Endothelial cell of umbilical vein (primary cell): ENCODE measurements at regions not wholly inside any gene's neighbourhood (a gene's known extent, or its start where the extent isn't known, plus 50 kb on each side); places are given as distances from the start of the nearest gene placed in this dataset.

Source experiments
- CTCF ChIP-seq, 2 donors: IDR thresholded peaks; 1 replicate in 1 of 2; 2 replicates in 1 of 2; pipeline ENCODE4 v1.5.1; 2011; ENCODE audit warnings: low read length in 2 of 2, mild to moderate bottlenecking in 2 of 2, moderate library complexity in 2 of 2, control low read depth in 1 of 2, inconsistent platforms in 1 of 2, low read depth in 1 of 2; ENCODE audit not compliant: insufficient read depth in 1 of 2; ENCODE audit errors: extremely low read depth in 1 of 2
- FOS ChIP-seq: IDR thresholded peaks from 2 replicates; pipeline ENCODE4 v1.6.1; 2011; ENCODE audit warnings: mild to moderate bottlenecking, low read length, moderate library complexity, borderline replicate concordance; ENCODE audit not compliant: insufficient read depth
- JUN ChIP-seq: IDR thresholded peaks from 2 replicates; pipeline ENCODE4 v1.6.1; 2011; ENCODE audit warnings: borderline replicate concordance, low read depth; ENCODE audit not compliant: insufficient read length, insufficient read depth
- MYC ChIP-seq: IDR thresholded peaks from one replicate; pipeline ENCODE4 v1.6.1; 2011; ENCODE audit warnings: mild to moderate bottlenecking, low read depth, low read length
- POLR2A ChIP-seq: IDR thresholded peaks from 2 replicates; pipeline ENCODE4 v1.6.1; 2012; ENCODE audit warnings: low read depth, mild to moderate bottlenecking, control low read depth, low read length
- POLR2AphosphoS5 ChIP-seq: IDR thresholded peaks from 2 replicates; pipeline ENCODE4 v1.6.1; 2012; ENCODE audit warnings: low read depth, mild to moderate bottlenecking, control low read depth, low read length, moderate library complexity; ENCODE audit not compliant: insufficient read depth

GRCh38 chr2:71796174-71796593 lies 342.8 kb downstream of the DYSF start:
- TF ChIP-seq CTCF (IDR thresholded peaks at IDR 0.05; ENCODE audit: extremely low read depth in 1 of 2, insufficient read depth in 1 of 2, low read depth in 1 of 2, low read length in 2 of 2): no peak
- TF ChIP-seq POLR2A: no peak
- no peak for TF ChIP-seq FOS
- TF ChIP-seq MYC: no peak
- no peak for TF ChIP-seq JUN
- no peak for TF ChIP-seq POLR2AphosphoS5
